ENCODE measurements at regions not wholly inside any gene's neighbourhood (a gene's known extent, or its start where the extent isn't known, plus 50 kb on each side); places are given as distances from the start of the nearest gene placed in this dataset.

DNA sequence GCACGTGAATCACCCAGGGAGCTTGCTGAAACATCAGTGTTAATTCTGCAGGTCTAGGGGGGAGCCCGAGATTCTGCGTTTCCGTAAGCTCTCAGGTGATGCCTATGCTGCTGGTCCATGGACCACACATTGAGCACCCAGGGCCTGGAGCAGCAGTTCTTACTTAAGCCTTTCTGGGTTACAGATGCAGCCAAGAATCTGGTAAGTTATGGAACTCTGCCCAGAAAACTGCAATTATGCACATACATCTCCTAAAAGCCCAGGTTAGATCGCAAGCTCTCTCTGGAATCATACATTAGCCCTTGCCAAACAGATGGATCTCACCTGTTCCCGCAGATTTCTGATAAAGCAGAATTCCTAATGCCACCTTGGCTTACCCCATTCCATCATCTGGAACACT is 265.9 kb upstream of the SALL1 start:
- no peak overlapping the region for H3K9ac ChIP-seq (ENCODE audit: low read depth, low read length)
- no peaks in the 10 kb centered on the region for H3K9me3 ChIP-seq (ENCODE audit: control insufficient read depth, insufficient read depth, low read length)
- H3K36me3 ChIP-seq (ENCODE audit: control insufficient read depth, insufficient read depth, low read length), result no peaks in the 10 kb centered on the region
- no peaks in the 10 kb centered on the region for H3K27me3 ChIP-seq (ENCODE audit: control insufficient read depth, insufficient read depth, low read length)
- H3K4me1 ChIP-seq (ENCODE audit: control insufficient read depth, insufficient read depth, low read length), result no peaks in the 10 kb centered on the region
- no peak overlapping the region for H3K27ac ChIP-seq (ENCODE audit: low read depth, low read length)
- no peak overlapping the region for H3K4me3 ChIP-seq (ENCODE audit: low read depth, low read length)

DNA sequence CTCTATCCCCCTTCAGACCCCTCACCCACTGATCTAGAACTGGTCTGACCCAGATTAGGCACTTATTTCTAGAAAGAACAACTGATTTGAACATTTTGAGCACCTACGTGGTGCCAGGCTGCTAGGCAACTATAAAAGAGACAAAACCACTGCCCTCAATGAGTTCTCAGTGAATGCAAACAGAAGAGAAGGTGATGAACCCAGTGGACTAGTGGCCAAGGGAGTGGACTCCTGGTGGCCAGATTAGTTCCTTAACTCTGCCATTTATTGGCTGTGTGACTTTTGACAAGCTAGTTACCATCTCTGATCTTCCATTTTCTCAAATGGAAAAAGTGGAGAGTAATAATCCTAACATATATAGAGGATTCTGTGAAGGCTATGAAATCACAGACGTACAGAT is 259.1 kb upstream of the SALL1 start:
- Histone ChIP-seq H3K9me3 (ENCODE audit: control insufficient read depth, insufficient read depth, low read length) (no peaks in the 10 kb centered on the region), H3K4me1 (ENCODE audit: control insufficient read depth, insufficient read depth, low read length) (peaks cover 17% of the 10 kb centered on the region), H3K27ac (ENCODE audit: low read depth, low read length) (no peak overlapping the region), H3K4me3 (ENCODE audit: low read depth, low read length) (no peak overlapping the region), H3K27me3 (ENCODE audit: control insufficient read depth, insufficient read depth, low read length) (no peaks in the 10 kb centered on the region), H3K9ac (ENCODE audit: low read depth, low read length) (no peak overlapping the region), H3K36me3 (ENCODE audit: control insufficient read depth, insufficient read depth, low read length) (no peaks in the 10 kb centered on the region)

DNA sequence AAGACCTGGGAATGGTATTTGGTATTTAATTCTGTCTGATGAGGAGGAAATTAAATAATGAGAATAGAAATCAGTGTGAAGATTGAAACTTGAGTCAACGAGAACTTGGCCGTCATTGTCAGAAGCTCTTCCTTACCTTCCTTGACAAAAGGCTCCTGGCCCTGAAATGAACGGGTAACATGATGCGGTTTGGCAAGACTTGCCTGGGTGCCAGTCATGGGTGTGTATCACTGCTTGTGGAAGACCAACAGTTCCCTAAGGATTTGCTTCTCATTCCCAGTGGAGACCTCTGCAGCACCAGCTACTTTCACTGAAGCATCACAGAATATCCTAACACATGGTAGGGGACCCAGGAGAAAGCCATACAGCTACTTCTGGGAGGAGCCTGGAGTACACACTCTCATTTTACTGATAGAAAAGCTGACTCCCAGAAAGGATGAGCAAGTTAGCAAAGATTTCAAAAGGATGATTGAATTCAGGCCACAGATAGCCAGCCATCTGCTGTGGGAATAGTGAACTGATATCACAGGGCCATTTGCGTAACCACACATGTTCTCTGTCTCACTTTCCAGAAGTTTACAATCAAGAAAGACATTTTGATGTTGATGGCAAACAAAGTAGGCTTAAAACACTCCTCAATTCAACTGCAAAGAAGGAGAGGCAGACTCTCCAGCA is 258.1 kb upstream of the SALL1 start:
- no peak overlapping the region for H3K9ac ChIP-seq (ENCODE audit: low read depth, low read length)
- H3K4me3 ChIP-seq (ENCODE audit: low read depth, low read length), result no peak overlapping the region
- H3K36me3 ChIP-seq (ENCODE audit: control insufficient read depth, insufficient read depth, low read length), result no peaks in the 10 kb centered on the region
- peaks cover 17% of the 10 kb centered on the region for H3K4me1 ChIP-seq (ENCODE audit: control insufficient read depth, insufficient read depth, low read length)
- no peak overlapping the region for H3K27ac ChIP-seq (ENCODE audit: low read depth, low read length)
- H3K9me3 ChIP-seq (ENCODE audit: control insufficient read depth, insufficient read depth, low read length), result no peaks in the 10 kb centered on the region
- H3K27me3 ChIP-seq (ENCODE audit: control insufficient read depth, insufficient read depth, low read length), result no peaks in the 10 kb centered on the region

DNA sequence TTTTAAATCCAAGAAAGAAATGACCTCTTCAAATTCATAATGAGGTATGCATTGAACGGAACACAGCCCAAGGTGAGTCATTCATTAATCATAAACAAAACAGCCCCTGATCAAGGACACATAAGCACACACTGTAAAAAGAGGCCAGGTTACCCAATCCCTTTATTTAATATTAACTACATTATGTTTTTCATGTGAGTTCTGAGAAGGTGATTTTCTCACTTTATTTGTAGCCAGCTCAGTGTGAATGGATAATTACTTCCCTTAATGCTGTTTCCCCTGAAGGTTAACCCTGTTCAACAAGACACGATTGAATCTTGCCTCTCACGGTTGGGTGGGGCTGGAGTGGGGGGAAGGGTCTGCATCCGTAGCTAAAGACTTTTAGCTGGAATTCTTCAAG is 257.3 kb upstream of the SALL1 start:
- H3K4me3 ChIP-seq (ENCODE audit: low read depth, low read length), result no peak overlapping the region
- H3K27ac ChIP-seq (ENCODE audit: low read depth, low read length), result no peak overlapping the region

DNA sequence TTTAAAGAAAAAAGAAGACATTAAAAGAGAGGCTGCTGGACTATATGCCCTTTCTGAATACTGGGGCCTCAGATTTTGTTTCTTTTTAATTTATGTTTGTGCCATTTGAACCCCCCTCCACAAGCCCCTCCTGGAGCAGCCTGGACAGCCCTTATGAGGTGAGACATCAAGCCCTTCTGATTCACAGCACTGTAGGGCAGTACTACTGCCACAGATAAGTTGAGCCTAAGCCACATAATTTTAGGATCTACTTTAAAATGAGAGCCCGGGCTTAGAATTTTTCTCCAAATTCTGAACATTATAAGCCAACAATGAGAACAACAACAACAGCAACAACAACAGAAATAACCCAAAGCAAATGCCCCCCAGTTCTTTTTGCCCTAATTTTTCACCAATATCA is 256.9 kb upstream of the SALL1 start:
- H3K36me3 ChIP-seq (ENCODE audit: control insufficient read depth, insufficient read depth, low read length), result no peaks in the 10 kb centered on the region
- H3K4me3 ChIP-seq (ENCODE audit: low read depth, low read length), result no peak overlapping the region
- H3K9me3 ChIP-seq (ENCODE audit: control insufficient read depth, insufficient read depth, low read length), result no peaks in the 10 kb centered on the region
- no peak overlapping the region for H3K9ac ChIP-seq (ENCODE audit: low read depth, low read length)
- no peak overlapping the region for H3K27ac ChIP-seq (ENCODE audit: low read depth, low read length)
- peaks cover 17% of the 10 kb centered on the region for H3K4me1 ChIP-seq (ENCODE audit: control insufficient read depth, insufficient read depth, low read length)
- no peaks in the 10 kb centered on the region for H3K27me3 ChIP-seq (ENCODE audit: control insufficient read depth, insufficient read depth, low read length)

More for the DNA sequence above, 257.3 kb upstream of the SALL1 start:
- Histone ChIP-seq H3K36me3 (ENCODE audit: control insufficient read depth, insufficient read depth, low read length) (no peaks in the 10 kb centered on the region), H3K9me3 (ENCODE audit: control insufficient read depth, insufficient read depth, low read length) (no peaks in the 10 kb centered on the region), H3K4me1 (ENCODE audit: control insufficient read depth, insufficient read depth, low read length) (peaks cover 17% of the 10 kb centered on the region), H3K27me3 (ENCODE audit: control insufficient read depth, insufficient read depth, low read length) (no peaks in the 10 kb centered on the region), H3K9ac (ENCODE audit: low read depth, low read length) (no peak overlapping the region)

DNA sequence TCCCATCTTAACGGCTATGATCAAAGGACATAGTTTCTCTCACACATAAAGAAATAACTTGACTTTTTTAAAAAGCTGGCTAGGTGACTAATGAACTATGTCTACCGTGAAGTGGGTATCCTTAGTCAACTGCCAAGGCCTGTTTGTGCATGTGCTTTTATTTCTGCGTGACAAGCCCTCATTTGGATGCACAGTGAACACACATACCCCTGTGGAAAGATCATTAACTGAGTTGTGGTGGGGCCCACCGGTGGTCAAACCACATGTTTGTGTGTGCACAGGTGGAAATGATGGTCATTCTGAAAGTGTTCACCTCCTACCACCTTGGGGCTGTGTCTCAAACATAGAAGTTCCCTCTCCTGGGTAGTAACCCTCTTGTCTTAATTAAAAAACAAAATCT is 256.1 kb upstream of the SALL1 start:
- no peaks in the 10 kb centered on the region for H3K9me3 ChIP-seq (ENCODE audit: control insufficient read depth, insufficient read depth, low read length)
- H3K9ac ChIP-seq (ENCODE audit: low read depth, low read length), result no peak overlapping the region
- no peaks in the 10 kb centered on the region for H3K36me3 ChIP-seq (ENCODE audit: control insufficient read depth, insufficient read depth, low read length)
- peaks cover 17% of the 10 kb centered on the region for H3K4me1 ChIP-seq (ENCODE audit: control insufficient read depth, insufficient read depth, low read length)
- H3K4me3 ChIP-seq (ENCODE audit: low read depth, low read length), result no peak overlapping the region
- no peaks in the 10 kb centered on the region for H3K27me3 ChIP-seq (ENCODE audit: control insufficient read depth, insufficient read depth, low read length)
- H3K27ac ChIP-seq (ENCODE audit: low read depth, low read length), result no peak overlapping the region

DNA sequence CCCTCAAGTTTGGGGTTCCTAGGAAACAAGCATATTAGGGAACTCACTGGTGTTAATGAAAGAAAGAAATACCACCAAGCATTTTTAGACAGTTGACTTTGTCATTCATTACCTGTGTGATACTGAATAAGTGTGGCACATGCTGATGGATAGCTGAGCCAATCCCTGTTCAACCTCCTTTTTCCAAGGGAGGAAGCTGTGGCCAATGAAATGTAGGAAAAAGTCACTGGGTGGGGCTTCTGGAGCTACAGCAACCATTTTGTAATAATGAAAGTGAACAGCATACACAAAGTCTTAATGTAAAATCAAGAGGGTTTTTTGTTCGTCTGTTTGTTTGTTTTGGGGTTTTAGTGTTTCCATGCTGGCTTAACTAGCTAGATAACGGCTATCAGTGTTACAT is 254.3 kb upstream of the SALL1 start:
- Histone ChIP-seq H3K27me3 (ENCODE audit: control insufficient read depth, insufficient read depth, low read length) (no peaks in the 10 kb centered on the region), H3K9ac (ENCODE audit: low read depth, low read length) (no peak overlapping the region), H3K9me3 (ENCODE audit: control insufficient read depth, insufficient read depth, low read length) (peaks cover 6% of the 10 kb centered on the region; the same call in 1 of the 2 replicates), H3K36me3 (ENCODE audit: control insufficient read depth, insufficient read depth, low read length) (no peaks in the 10 kb centered on the region), H3K4me1 (ENCODE audit: control insufficient read depth, insufficient read depth, low read length) (peaks cover 17% of the 10 kb centered on the region), H3K4me3 (ENCODE audit: low read depth, low read length) (no peak overlapping the region), H3K27ac (ENCODE audit: low read depth, low read length) (no peak overlapping the region)

DNA sequence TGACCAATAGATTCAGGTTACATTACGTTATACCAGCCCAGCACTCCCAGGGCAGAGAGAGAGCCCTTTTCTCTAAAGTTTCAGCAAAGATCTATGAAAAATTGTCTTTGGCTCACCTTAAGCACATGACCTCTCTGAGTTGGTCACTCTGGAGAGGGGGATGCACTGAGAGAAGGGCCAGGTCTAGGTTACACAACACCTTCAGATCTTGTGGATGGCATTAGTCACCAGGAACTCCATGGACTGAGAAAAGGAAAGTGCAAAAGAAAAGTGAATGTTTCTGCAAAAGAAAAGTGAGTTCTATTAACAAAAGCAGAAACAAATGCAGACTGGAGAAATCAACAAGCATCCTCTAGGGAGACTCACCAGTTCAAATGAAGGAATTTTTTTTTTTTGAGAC is 253.3 kb upstream of the SALL1 start:
- Histone ChIP-seq H3K27me3 (ENCODE audit: control insufficient read depth, insufficient read depth, low read length) (no peaks in the 10 kb centered on the region), H3K36me3 (ENCODE audit: control insufficient read depth, insufficient read depth, low read length) (no peaks in the 10 kb centered on the region), H3K27ac (ENCODE audit: low read depth, low read length) (no peak overlapping the region), H3K9ac (ENCODE audit: low read depth, low read length) (no peak overlapping the region), H3K4me1 (ENCODE audit: control insufficient read depth, insufficient read depth, low read length) (peaks cover 13% of the 10 kb centered on the region), H3K4me3 (ENCODE audit: low read depth, low read length) (no peak overlapping the region), H3K9me3 (ENCODE audit: control insufficient read depth, insufficient read depth, low read length) (peaks cover 6% of the 10 kb centered on the region; the same call in 1 of the 2 replicates)

DNA sequence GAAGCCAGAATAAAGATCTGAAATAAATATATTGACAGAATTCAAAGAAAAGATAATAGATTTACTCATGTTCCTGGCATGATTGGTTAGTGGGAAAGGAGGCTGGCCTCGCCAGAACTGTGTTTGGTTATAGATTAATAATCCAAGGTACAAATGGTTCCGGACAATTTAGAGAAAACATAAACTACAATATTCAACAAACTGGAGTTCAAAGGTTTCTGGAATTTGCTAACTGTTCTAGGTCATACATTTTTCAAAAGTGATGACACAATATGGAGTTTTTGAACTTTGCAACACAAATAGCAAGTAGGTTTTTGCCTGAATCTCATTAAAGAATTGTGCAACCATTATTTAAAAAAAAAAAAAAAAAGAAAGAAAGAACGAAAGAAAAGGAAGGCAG is 251.7 kb upstream of the SALL1 start:
- Histone ChIP-seq H3K4me3 (ENCODE audit: low read depth, low read length) (no peak overlapping the region), H3K27me3 (ENCODE audit: control insufficient read depth, insufficient read depth, low read length) (no peaks in the 10 kb centered on the region), H3K36me3 (ENCODE audit: control insufficient read depth, insufficient read depth, low read length) (no peaks in the 10 kb centered on the region), H3K9me3 (ENCODE audit: control insufficient read depth, insufficient read depth, low read length) (peaks cover 6% of the 10 kb centered on the region; the same call in 1 of the 2 replicates), H3K9ac (ENCODE audit: low read depth, low read length) (no peak overlapping the region), H3K27ac (ENCODE audit: low read depth, low read length) (no peak overlapping the region), H3K4me1 (ENCODE audit: control insufficient read depth, insufficient read depth, low read length) (no peaks in the 10 kb centered on the region)

DNA sequence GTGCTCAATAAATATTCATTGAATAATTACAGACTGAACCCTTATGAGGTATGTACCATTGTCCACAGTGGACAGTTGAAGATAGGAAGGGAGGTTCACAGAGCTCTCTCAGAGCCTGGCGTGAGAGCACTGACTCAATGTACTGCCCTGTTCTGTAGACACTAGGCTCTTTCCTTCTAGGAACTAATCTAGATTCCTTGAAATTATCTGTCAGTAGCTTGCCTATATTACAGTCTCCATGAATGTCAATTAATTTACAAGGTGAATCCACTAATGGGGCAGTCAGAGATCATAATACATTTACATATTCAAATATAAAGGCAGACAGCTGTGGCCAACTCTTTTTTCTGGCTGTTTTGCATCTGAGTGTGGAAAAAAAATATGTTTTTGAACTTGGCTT is 251.2 kb upstream of the SALL1 start:
- no peak overlapping the region for H3K4me3 ChIP-seq (ENCODE audit: low read depth, low read length)
- H3K4me1 ChIP-seq (ENCODE audit: control insufficient read depth, insufficient read depth, low read length), result no peaks in the 10 kb centered on the region
- peaks cover 6% of the 10 kb centered on the region; the same call in 1 of the 2 replicates for H3K9me3 ChIP-seq (ENCODE audit: control insufficient read depth, insufficient read depth, low read length)
- H3K36me3 ChIP-seq (ENCODE audit: control insufficient read depth, insufficient read depth, low read length), result no peaks in the 10 kb centered on the region
- H3K27me3 ChIP-seq (ENCODE audit: control insufficient read depth, insufficient read depth, low read length), result no peaks in the 10 kb centered on the region
- H3K9ac ChIP-seq (ENCODE audit: low read depth, low read length), result no peak overlapping the region
- no peak overlapping the region for H3K27ac ChIP-seq (ENCODE audit: low read depth, low read length)

DNA sequence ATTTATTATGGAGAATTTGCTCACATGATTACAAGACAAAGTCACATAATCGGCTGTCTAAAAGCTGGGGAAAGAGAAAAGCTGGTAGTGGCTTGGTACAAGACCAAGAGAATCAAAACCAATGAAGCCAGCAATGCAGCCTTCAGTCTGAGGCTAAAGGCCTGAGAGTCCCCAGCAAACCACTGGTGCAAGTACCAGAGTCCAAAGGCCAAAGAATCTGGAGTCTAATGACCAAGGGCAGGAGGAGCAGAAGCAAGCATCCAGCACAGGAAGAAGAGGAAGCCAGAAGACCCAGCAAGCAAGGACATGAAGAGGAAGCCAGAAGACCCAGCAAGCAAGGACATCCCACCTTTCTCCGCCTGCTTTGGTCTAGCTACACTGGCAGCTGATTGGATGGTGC is 250.6 kb upstream of the SALL1 start:
- Histone ChIP-seq H3K9ac (ENCODE audit: low read depth, low read length) (no peak overlapping the region), H3K36me3 (ENCODE audit: control insufficient read depth, insufficient read depth, low read length) (no peaks in the 10 kb centered on the region), H3K4me3 (ENCODE audit: low read depth, low read length) (no peak overlapping the region), H3K9me3 (ENCODE audit: control insufficient read depth, insufficient read depth, low read length) (peaks cover 6% of the 10 kb centered on the region; the same call in 1 of the 2 replicates), H3K4me1 (ENCODE audit: control insufficient read depth, insufficient read depth, low read length) (no peaks in the 10 kb centered on the region), H3K27me3 (ENCODE audit: control insufficient read depth, insufficient read depth, low read length) (no peaks in the 10 kb centered on the region), H3K27ac (ENCODE audit: low read depth, low read length) (no peak overlapping the region)

All from HUES48 (cell line).